ENCODE measurements at regions not wholly inside any gene's neighbourhood (a gene's known extent, or its start where the extent isn't known, plus 50 kb on each side); places are given as distances from the start of the nearest gene placed in this dataset.
"Not testable (repeated sequence)": the region's sequence is repeated elsewhere in the genome, so short reads cannot be mapped to it uniquely, and the experiment has no call there.

- Histone ChIP-seq H3K4me1 (no peaks in the 10 kb centered on the region), H3K9me3 (no peaks in the 10 kb centered on the region), H3K4me3 (ENCODE audit: low read depth, low read length) (no peak overlapping the region), H3K27me3 (replicated peaks; ENCODE audit: control insufficient read depth, insufficient read depth, low read length) (no peaks in the 10 kb centered on the region), H3K36me3 (ENCODE audit: control insufficient read depth, insufficient read depth, low read length) (no peaks in the 10 kb centered on the region)
- Mint-ChIP-seq H3K9me3 (ENCODE audit: unreplicated experiment) (peaks cover 29% of the 10 kb centered on the region), H3K27ac (ENCODE audit: unreplicated experiment) (no peak overlapping the region), H3K27me3 (ENCODE audit: insufficient read depth, unreplicated experiment) (no peaks in the 10 kb centered on the region), H3K4me1 (ENCODE audit: low read depth, unreplicated experiment) (peaks cover 11% of the 10 kb centered on the region), H3K4me3 (ENCODE audit: unreplicated experiment) (no peak overlapping the region), H3K36me3 (ENCODE audit: insufficient read depth, unreplicated experiment) (no peaks in the 10 kb centered on the region)
- CTCF ChIA-PET, result interaction anchor here (0.7 kb wide), 1 partner anchor 759 kb away, joined by 3 read pairs; no protein-coding TSS in a partner anchor
- TF ChIP-seq, protein P1, sequence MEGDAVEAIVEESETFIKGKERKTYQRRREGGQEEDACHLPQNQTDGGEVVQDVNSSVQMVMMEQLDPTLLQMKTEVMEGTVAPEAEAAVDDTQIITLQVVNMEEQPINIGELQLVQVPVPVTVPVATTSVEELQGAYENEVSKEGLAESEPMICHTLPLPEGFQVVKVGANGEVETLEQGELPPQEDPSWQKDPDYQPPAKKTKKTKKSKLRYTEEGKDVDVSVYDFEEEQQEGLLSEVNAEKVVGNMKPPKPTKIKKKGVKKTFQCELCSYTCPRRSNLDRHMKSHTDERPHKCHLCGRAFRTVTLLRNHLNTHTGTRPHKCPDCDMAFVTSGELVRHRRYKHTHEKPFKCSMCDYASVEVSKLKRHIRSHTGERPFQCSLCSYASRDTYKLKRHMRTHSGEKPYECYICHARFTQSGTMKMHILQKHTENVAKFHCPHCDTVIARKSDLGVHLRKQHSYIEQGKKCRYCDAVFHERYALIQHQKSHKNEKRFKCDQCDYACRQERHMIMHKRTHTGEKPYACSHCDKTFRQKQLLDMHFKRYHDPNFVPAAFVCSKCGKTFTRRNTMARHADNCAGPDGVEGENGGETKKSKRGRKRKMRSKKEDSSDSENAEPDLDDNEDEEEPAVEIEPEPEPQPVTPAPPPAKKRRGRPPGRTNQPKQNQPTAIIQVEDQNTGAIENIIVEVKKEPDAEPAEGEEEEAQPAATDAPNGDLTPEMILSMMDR (IDR thresholded peaks at IDR 0.05; ENCODE audit: insufficient read depth in 1 of 2, low read depth in 1 of 2, low read length in 1 of 2, severe bottlenecking in 1 of 2, unreplicated experiment in 1 of 2), result no peak
- no TSS peak for BruUV-seq (replicated peaks)
- DNase-seq, result no peak
- POLR2A ChIA-PET, result no interaction called here
- intact Hi-C loops (cut with micrococcal nuclease; ENCODE audit: unreplicated experiment), result no loop called here
These were observed 177.0 kb upstream of the C1GALT1 start for GRCh38 chr7:7005303-7005702.

- H3K27ac Mint-ChIP-seq (ENCODE audit: unreplicated experiment); BruUV-seq (replicated peaks); H3K36me3 Mint-ChIP-seq (ENCODE audit: insufficient read depth, unreplicated experiment); intact Hi-C loops (cut with micrococcal nuclease; ENCODE audit: unreplicated experiment); H3K27me3 ChIP-seq (replicated peaks; ENCODE audit: control insufficient read depth, insufficient read depth, low read length); H3K4me1 ChIP-seq; CTCF ChIA-PET; H3K4me3 Mint-ChIP-seq (ENCODE audit: unreplicated experiment); H3K27me3 Mint-ChIP-seq (ENCODE audit: insufficient read depth, unreplicated experiment); H3K9me3 ChIP-seq; DNase-seq; H3K4me3 ChIP-seq (ENCODE audit: low read depth, low read length); POLR2A ChIA-PET; H3K36me3 ChIP-seq (ENCODE audit: control insufficient read depth, insufficient read depth, low read length): not testable (repeated sequence)
- Mint-ChIP-seq H3K4me1 (ENCODE audit: low read depth, unreplicated experiment) (peaks cover 10% of the 10 kb centered on the region), H3K9me3 (ENCODE audit: unreplicated experiment) (peaks cover 23% of the 10 kb centered on the region)
These were observed 176.4 kb upstream of the C1GALT1 start for GRCh38 chr7:7005949-7006348.

DNA sequence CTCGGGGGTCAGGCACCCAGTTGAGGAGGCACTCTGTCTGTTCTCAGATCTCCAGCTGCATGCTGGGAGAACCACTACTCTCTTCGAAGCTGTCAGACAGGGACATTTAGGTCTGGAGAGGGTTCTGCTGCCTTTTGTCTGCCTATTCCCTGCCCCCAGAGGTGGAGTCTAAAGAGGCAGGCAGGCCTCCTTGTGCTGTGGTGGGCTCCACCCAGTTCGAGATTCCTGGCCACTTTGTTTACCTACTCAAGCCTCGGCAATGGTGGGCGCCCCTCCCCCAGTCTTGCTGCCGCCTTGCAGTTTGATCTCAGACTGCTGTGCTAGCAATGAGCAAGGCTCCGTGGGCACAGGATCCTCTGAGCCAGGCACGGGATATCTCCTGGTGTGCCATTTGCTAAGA, 171.1 kb upstream of the C1GALT1 start:
- H3K4me1 Mint-ChIP-seq (ENCODE audit: low read depth, unreplicated experiment); DNase-seq; H3K9me3 ChIP-seq; intact Hi-C loops (cut with micrococcal nuclease; ENCODE audit: unreplicated experiment); CTCF ChIA-PET; H3K4me3 Mint-ChIP-seq (ENCODE audit: unreplicated experiment); H3K4me3 ChIP-seq (ENCODE audit: low read depth, low read length); H3K27ac Mint-ChIP-seq (ENCODE audit: unreplicated experiment); H3K36me3 ChIP-seq (ENCODE audit: control insufficient read depth, insufficient read depth, low read length); BruUV-seq (replicated peaks); H3K36me3 Mint-ChIP-seq (ENCODE audit: insufficient read depth, unreplicated experiment); POLR2A ChIA-PET; H3K27me3 ChIP-seq (replicated peaks; ENCODE audit: control insufficient read depth, insufficient read depth, low read length); H3K27me3 Mint-ChIP-seq (ENCODE audit: insufficient read depth, unreplicated experiment): not testable (repeated sequence)
- peaks cover 14% of the 10 kb centered on the region for H3K4me1 ChIP-seq
- peaks cover 16% of the 10 kb centered on the region for H3K9me3 Mint-ChIP-seq (ENCODE audit: unreplicated experiment)

DNA sequence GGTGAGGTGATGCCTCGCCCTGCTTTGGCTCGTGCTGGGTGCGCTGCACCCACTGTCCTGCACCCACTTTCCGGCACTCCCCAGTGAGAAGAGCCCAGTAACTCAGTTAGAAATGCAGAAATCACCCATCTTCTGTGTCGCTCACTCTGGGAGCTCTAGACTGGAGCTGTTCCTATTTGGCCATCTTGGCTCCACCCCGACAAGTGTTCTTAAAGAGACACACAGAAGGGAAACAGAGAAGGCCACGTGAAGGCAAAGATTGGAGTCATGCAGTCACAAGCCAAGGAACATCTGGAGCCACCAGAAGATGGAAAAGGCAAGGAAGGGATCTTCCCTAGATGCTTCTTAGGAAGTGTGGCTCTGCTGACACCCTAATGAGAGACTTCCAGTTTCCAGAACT, 170.6 kb upstream of the C1GALT1 start:
- peaks cover 14% of the 10 kb centered on the region for H3K4me1 ChIP-seq
- H3K27me3 Mint-ChIP-seq (ENCODE audit: insufficient read depth, unreplicated experiment); H3K4me1 Mint-ChIP-seq (ENCODE audit: low read depth, unreplicated experiment); intact Hi-C loops (cut with micrococcal nuclease; ENCODE audit: unreplicated experiment); POLR2A ChIA-PET; H3K36me3 ChIP-seq (ENCODE audit: control insufficient read depth, insufficient read depth, low read length); CTCF ChIA-PET; H3K4me3 ChIP-seq (ENCODE audit: low read depth, low read length); H3K27ac Mint-ChIP-seq (ENCODE audit: unreplicated experiment); DNase-seq; H3K4me3 Mint-ChIP-seq (ENCODE audit: unreplicated experiment); BruUV-seq (replicated peaks); H3K36me3 Mint-ChIP-seq (ENCODE audit: insufficient read depth, unreplicated experiment); H3K27me3 ChIP-seq (replicated peaks; ENCODE audit: control insufficient read depth, insufficient read depth, low read length); H3K9me3 ChIP-seq: not testable (repeated sequence)
- peaks cover 16% of the 10 kb centered on the region for H3K9me3 Mint-ChIP-seq (ENCODE audit: unreplicated experiment)
